PC-3 (cell line): ENCODE measurements at regions not wholly inside any gene's neighbourhood (a gene's known extent, or its start where the extent isn't known, plus 50 kb on each side); places are given as distances from the start of the nearest gene placed in this dataset.

Experiments used
- CTCF ChIP-seq: fragments of 300-600 bp; sonication (generic); conservative IDR thresholded peaks from 2 replicates; pipeline ENCODE4 v1.5.1; 2017; ENCODE audit warnings: antibody characterized with exemption, low read depth, mild to moderate bottlenecking, low read length
- EZH2 ChIP-seq: fragments of 300-600 bp; sonication (generic); IDR thresholded peaks from one replicate; pipeline ENCODE4 v1.6.1; 2017; ENCODE audit warnings: antibody characterized with exemption, mild to moderate bottlenecking, low read length; ENCODE audit not compliant: unreplicated experiment
- EZH2phosphoT487 ChIP-seq: fragments of 300-600 bp; sonication (generic); IDR thresholded peaks from 2 replicates; pipeline ENCODE4 v1.6.1; 2018; ENCODE audit warnings: mild to moderate bottlenecking, antibody characterized with exemption, low read length, borderline replicate concordance

GRCh38 chr5:171579976-171580411, 160.5 kb downstream of the FGF18 start:
- TF ChIP-seq CTCF (no peak), EZH2phosphoT487 (no peak), EZH2 (no peak)
